DND-41 (cell line): ENCODE measurements at regions not wholly inside any gene's neighbourhood (a gene's known extent, or its start where the extent isn't known, plus 50 kb on each side); places are given as distances from the start of the nearest gene placed in this dataset.

Experiments
- ATAC-seq: fragments of 200-7000 bp; cut with Tn5 transposase; 3 replicates; pipeline ENCODE4 v1.9.1; 2021; ENCODE audit warnings: low read depth; ENCODE audit not compliant: insufficient read depth
- DNase-seq: peaks from one replicate; pipeline ENCODE4 v3.0.0-alpha.2; 2020
- H2AFZ ChIP-seq: 2 replicates; pipeline ENCODE4 v1.6.0; 2012; ENCODE audit warnings: low read depth, low read length
- H3K27ac ChIP-seq: 2 replicates; pipeline ENCODE4 v1.5.1; 2012; ENCODE audit warnings: low read length, inconsistent platforms
- H3K27me3 ChIP-seq: fragments of 200-600 bp; sonication (generic); 2 replicates; pipeline ENCODE4 v1.6.0; 2012; ENCODE audit warnings: low read length, mild to moderate bottlenecking, inconsistent platforms; ENCODE audit not compliant: insufficient read depth, poor library complexity
- H3K36me3 ChIP-seq: 2 replicates; pipeline ENCODE4 v1.5.1; 2012; ENCODE audit warnings: low read length, inconsistent platforms; ENCODE audit not compliant: insufficient read depth
- H3K4me1 ChIP-seq: 2 replicates; pipeline ENCODE4 v1.5.1; 2012; ENCODE audit warnings: mild to moderate bottlenecking, low read length; ENCODE audit not compliant: insufficient read depth
- H3K4me2 ChIP-seq: 2 replicates; pipeline ENCODE4 v1.6.0; 2012; ENCODE audit warnings: mild to moderate bottlenecking, moderate library complexity, low read length, inconsistent platforms; ENCODE audit not compliant: insufficient read depth
- H3K4me3 ChIP-seq, 2 experiments: fragments of 200-600 bp in 1 of 2; shearing (Covaris generic) in 1 of 2; 2 replicates each; pipeline ENCODE4 v1.5.1; 2012 to 2016; ENCODE audit warnings: inconsistent platforms in 2 of 2, low read length in 2 of 2, mild to moderate bottlenecking in 2 of 2, low read depth in 1 of 2, moderate library complexity in 1 of 2
- H3K79me2 ChIP-seq: 2 replicates; pipeline ENCODE4 v1.6.0; 2012; ENCODE audit warnings: low read length, inconsistent platforms; ENCODE audit not compliant: insufficient read depth
- H3K9ac ChIP-seq: 2 replicates; pipeline ENCODE4 v1.6.0; 2012; ENCODE audit warnings: low read depth, mild to moderate bottlenecking, inconsistent platforms, low read length, moderate library complexity
- H3K9me3 ChIP-seq: 2 replicates; pipeline ENCODE4 v1.5.1; 2012; ENCODE audit warnings: low read length, moderate library complexity, mild to moderate bottlenecking, inconsistent platforms; ENCODE audit not compliant: insufficient read depth, severe bottlenecking
- H4K20me1 ChIP-seq: 2 replicates; pipeline ENCODE4 v1.6.0; 2012; ENCODE audit warnings: low read length; ENCODE audit not compliant: insufficient read depth
- EZH2 ChIP-seq: IDR thresholded peaks from 3 replicates; pipeline ENCODE4 v1.6.1; 2012; ENCODE audit warnings: borderline replicate concordance, low read depth, mild to moderate bottlenecking, moderate library complexity, low read length, inconsistent platforms; ENCODE audit not compliant: severe bottlenecking
- TF ChIP-seq, protein P1 (sequence below): IDR thresholded peaks from 2 replicates; pipeline ENCODE4 v1.5.1; 2012; ENCODE audit warnings: borderline replicate concordance, low read length, moderate library complexity, mild to moderate bottlenecking; ENCODE audit not compliant: poor library complexity, severe bottlenecking; ENCODE audit errors: extremely low read depth

DNA sequence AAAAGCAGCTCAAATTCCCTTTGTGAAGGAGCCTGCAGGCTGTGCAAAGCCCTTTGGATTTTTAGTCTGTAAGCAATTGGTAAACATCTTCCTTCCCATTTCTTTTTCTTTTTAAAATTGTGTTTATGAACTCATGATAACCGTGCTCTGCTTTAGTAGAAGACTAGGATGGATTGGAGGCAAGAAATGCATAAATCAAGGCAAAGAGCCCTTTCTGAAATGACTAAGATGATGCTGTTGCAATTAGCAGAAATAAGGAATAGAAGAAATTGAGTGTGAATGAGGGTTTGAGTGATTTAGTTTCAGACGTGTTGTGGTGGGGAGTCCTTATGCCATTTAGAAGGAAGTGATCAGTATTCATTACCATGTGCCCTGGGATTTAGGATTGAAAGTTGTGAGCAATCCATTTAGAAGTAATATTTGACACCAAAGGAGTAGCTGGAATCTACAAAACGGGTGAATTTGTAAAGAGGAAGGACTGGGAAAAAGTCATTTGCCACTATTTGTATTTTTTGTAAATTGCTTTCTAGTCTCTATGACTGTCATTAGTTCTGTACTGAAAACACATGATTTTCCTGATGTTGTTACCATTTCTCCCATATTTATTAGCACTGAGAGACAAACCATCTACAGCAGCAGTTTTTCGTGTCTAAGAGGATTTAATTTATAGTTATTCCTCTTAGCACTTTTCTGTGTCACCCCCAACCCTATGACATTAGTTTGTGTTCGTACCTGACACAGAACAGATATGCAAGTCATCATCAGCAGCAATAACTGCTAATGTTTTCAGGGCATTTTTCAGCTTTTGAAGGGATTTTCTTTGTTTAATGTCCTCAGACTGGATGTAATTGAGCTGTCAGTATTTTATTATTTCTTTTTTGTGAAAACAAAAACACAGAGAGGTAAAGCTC is 265.0 kb downstream of the UTRN start:
- Histone ChIP-seq H2AFZ (no peak overlapping the region), H4K20me1 (no peaks in the 10 kb centered on the region), H3K27me3 (no peaks in the 10 kb centered on the region), H3K9ac (no peak overlapping the region), H3K4me3 (no peak overlapping the region), H3K4me2 (no peak overlapping the region), H3K36me3 (peaks cover 61% of the 10 kb centered on the region), H3K79me2 (no peaks in the 10 kb centered on the region), H3K4me1 (no peaks in the 10 kb centered on the region), H3K9me3 (no peaks in the 10 kb centered on the region), H3K27ac (no peak overlapping the region)
- no peak for ATAC-seq
- TF ChIP-seq, protein P1, sequence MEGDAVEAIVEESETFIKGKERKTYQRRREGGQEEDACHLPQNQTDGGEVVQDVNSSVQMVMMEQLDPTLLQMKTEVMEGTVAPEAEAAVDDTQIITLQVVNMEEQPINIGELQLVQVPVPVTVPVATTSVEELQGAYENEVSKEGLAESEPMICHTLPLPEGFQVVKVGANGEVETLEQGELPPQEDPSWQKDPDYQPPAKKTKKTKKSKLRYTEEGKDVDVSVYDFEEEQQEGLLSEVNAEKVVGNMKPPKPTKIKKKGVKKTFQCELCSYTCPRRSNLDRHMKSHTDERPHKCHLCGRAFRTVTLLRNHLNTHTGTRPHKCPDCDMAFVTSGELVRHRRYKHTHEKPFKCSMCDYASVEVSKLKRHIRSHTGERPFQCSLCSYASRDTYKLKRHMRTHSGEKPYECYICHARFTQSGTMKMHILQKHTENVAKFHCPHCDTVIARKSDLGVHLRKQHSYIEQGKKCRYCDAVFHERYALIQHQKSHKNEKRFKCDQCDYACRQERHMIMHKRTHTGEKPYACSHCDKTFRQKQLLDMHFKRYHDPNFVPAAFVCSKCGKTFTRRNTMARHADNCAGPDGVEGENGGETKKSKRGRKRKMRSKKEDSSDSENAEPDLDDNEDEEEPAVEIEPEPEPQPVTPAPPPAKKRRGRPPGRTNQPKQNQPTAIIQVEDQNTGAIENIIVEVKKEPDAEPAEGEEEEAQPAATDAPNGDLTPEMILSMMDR: no peak
- no peak for TF ChIP-seq EZH2
- no peak for DNase-seq

DNA sequence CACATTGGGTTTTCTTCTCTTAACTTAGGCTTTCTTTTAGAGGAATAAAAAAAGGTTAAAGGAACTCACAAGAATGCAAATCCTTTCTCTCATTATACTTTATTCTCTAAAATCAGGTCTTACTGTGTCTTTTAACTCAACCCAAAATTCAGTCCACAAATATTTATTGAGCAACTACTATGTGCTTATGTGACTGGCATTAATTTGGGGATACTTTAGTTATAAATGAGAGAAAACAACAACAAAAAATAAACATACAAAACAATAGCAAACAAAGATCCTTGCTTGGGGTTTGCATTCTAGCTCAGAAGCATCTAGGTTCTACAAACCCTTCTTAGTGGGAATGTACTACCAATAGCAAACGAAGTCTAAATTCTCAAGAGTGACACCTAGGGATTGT is 266.2 kb downstream of the UTRN start:
- TF ChIP-seq EZH2: no peak
- TF ChIP-seq, protein P1: no peak
- Histone ChIP-seq H4K20me1 (no peaks in the 10 kb centered on the region), H3K9ac (no peak overlapping the region), H3K4me3 (no peak overlapping the region), H3K9me3 (no peaks in the 10 kb centered on the region), H3K79me2 (no peaks in the 10 kb centered on the region), H3K27me3 (no peaks in the 10 kb centered on the region), H3K36me3 (peaks cover 66% of the 10 kb centered on the region), H3K27ac (no peak overlapping the region), H3K4me1 (no peaks in the 10 kb centered on the region), H2AFZ (no peak overlapping the region), H3K4me2 (no peak overlapping the region)
- no peak for DNase-seq
- no peak for ATAC-seq

DNA sequence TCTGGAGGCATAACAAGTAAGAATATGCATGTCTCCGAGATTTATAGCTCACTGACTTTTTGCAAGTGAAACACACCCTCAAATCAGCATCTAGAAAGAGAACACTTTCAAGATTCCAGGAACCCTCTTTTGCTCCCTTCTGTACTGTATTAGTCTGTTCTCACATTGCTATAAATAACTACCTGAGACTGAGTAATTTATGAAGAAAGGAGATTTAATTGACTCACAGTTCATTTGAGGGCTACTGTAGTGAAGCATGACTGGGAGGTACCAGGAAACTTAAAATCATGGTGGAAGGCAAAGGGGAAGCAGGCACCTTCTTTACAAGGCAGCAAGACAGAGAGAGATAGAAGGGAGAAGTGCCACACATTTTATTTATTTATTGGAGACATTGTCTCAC is 269.9 kb downstream of the UTRN start:
- no peak for ATAC-seq
- Histone ChIP-seq H3K36me3 (peaks cover 64% of the 10 kb centered on the region), H3K9ac (no peak overlapping the region), H2AFZ (no peak overlapping the region), H3K27ac (no peak overlapping the region), H3K4me2 (no peak overlapping the region), H3K79me2 (no peaks in the 10 kb centered on the region), H3K9me3 (no peaks in the 10 kb centered on the region), H3K4me3 (no peak overlapping the region), H4K20me1 (no peaks in the 10 kb centered on the region), H3K27me3 (no peaks in the 10 kb centered on the region), H3K4me1 (peaks cover 16% of the 10 kb centered on the region)
- DNase-seq: no peak
- TF ChIP-seq, protein P1: no peak
- TF ChIP-seq EZH2: no peak
